IMR-90 (cell line): ENCODE measurements at regions not wholly inside any gene's neighbourhood (a gene's known extent, or its start where the extent isn't known, plus 50 kb on each side); places are given as distances from the start of the nearest gene placed in this dataset.

Experiments used
- ATAC-seq: fragments of 200-7000 bp; cut with Tn5 transposase; 2 replicates; pipeline ENCODE4 v1.9.1; 2020; ENCODE audit warnings: low read depth, mild to moderate bottlenecking, moderate library complexity
- BruUV-seq: library from RNA; stranded (reverse); fragments of 400-500 nt; replicated peaks from 2 replicates; lab custom pipeline; 2021; lab: Mats Ljungman, UMichigan
- CTCF ChIA-PET: fragments of 300-600 bp; formaldehyde crosslinking; extraction: SDS; loops from one replicate; lab custom pipeline; 2021; ENCODE audit warnings: antibody characterized with exemption; lab: Yijun Ruan, JAX
- POLR2A ChIA-PET: fragments of 300-600 bp; sonication (Branson Sonifier 250); formaldehyde crosslinking; loops from one replicate; lab custom pipeline; 2022; ENCODE audit warnings: antibody characterized with exemption; ENCODE audit not compliant: unreplicated experiment; lab: Charles Lee
- DNase-seq: peaks from one replicate; pipeline ENCODE4 v3.0.0; 2013
- H2AFZ ChIP-seq: replicated peaks from 2 replicates; pipeline ENCODE3; 2013; ENCODE audit warnings: low read length, mild to moderate bottlenecking; ENCODE audit not compliant: poor library complexity
- H2AK5ac ChIP-seq: 2 replicates; pipeline ENCODE4 v1.6.1; 2013; ENCODE audit warnings: low read depth, low read length, inconsistent platforms
- H2AK9ac ChIP-seq: replicated peaks from 2 replicates; pipeline ENCODE3; 2013; ENCODE audit warnings: mild to moderate bottlenecking, low read depth, low read length, moderate library complexity; ENCODE audit not compliant: poor library complexity
- H2BK120ac ChIP-seq: 2 replicates; pipeline ENCODE4 v1.6.1; 2013; ENCODE audit warnings: low read depth, low read length, inconsistent platforms
- H2BK15ac ChIP-seq: 3 replicates; pipeline ENCODE4 v1.6.1; 2013; ENCODE audit warnings: low read depth, low read length, inconsistent platforms
- H2BK20ac ChIP-seq: 2 replicates; pipeline ENCODE4 v1.6.1; 2013; ENCODE audit warnings: low read depth, mild to moderate bottlenecking, inconsistent platforms, low read length, moderate library complexity
- H2BK5ac ChIP-seq: 2 replicates; pipeline ENCODE4 v1.6.1; 2013; ENCODE audit warnings: mild to moderate bottlenecking, low read depth, low read length, inconsistent platforms; ENCODE audit not compliant: poor library complexity, severe bottlenecking
- H3K14ac ChIP-seq: replicated peaks from 2 replicates; pipeline ENCODE4 v1.6.1; 2013; ENCODE audit warnings: low read depth, low read length, inconsistent platforms
- H3K18ac ChIP-seq: 2 replicates; pipeline ENCODE4 v1.6.1; 2013; ENCODE audit warnings: low read depth, low read length, control low read depth
- H3K23ac ChIP-seq: 2 replicates; pipeline ENCODE4 v1.6.1; 2013; ENCODE audit warnings: low read depth, low read length, inconsistent platforms
- H3K27ac ChIP-seq: 2 replicates; pipeline ENCODE4 v1.5.1; 2013; ENCODE audit warnings: mild to moderate bottlenecking, control low read depth, low read length; ENCODE audit not compliant: insufficient read depth
- H3K27me3 ChIP-seq: 2 replicates; pipeline ENCODE4 v1.6.1; 2013; ENCODE audit warnings: low read length; ENCODE audit not compliant: control insufficient read depth, insufficient read depth
- H3K36me3 ChIP-seq: 2 replicates; pipeline ENCODE4 v1.6.1; 2013; ENCODE audit warnings: low read length, mixed read lengths; ENCODE audit not compliant: control insufficient read depth, insufficient read depth
- H3K4ac ChIP-seq: 2 replicates; pipeline ENCODE4 v1.6.1; 2013; ENCODE audit warnings: low read depth, low read length, inconsistent platforms
- H3K4me1 ChIP-seq: 2 replicates; pipeline ENCODE4 v1.6.1; 2013; ENCODE audit warnings: low read length, mixed read lengths; ENCODE audit not compliant: control insufficient read depth, insufficient read depth
- H3K4me2 ChIP-seq: 2 replicates; pipeline ENCODE4 v1.6.1; 2013; ENCODE audit warnings: low read depth, mild to moderate bottlenecking, control low read depth, low read length, moderate library complexity
- H3K4me3 ChIP-seq: 2 replicates; pipeline ENCODE4 v1.5.1; 2013; ENCODE audit warnings: low read depth, mild to moderate bottlenecking, control low read depth, low read length, moderate library complexity; ENCODE audit not compliant: insufficient read depth
- H3K56ac ChIP-seq: 2 replicates; pipeline ENCODE4 v1.6.1; 2013; ENCODE audit warnings: low read length, inconsistent platforms; ENCODE audit not compliant: insufficient read depth; ENCODE audit errors: extremely low read depth
- H3K79me1 ChIP-seq, 2 experiments: 2 replicates each; pipeline ENCODE4 v1.6.1; 2013; ENCODE audit warnings: low read length in 2 of 2, inconsistent platforms in 1 of 2, low read depth in 1 of 2
- H3K9ac ChIP-seq: 2 replicates; pipeline ENCODE4 v1.6.1; 2013; ENCODE audit warnings: low read depth, low read length, control low read depth
- H3K9me1 ChIP-seq: 2 replicates; pipeline ENCODE4 v1.6.1; 2013; ENCODE audit warnings: low read length, inconsistent platforms; ENCODE audit not compliant: insufficient read depth
- H3K9me3 ChIP-seq: 2 replicates; pipeline ENCODE4 v1.6.1; 2013; ENCODE audit warnings: low read length; ENCODE audit not compliant: control insufficient read depth, insufficient read depth
- H4K20me1 ChIP-seq: 2 replicates; pipeline ENCODE4 v1.6.1; 2013; ENCODE audit warnings: low read length, inconsistent platforms; ENCODE audit not compliant: insufficient read depth
- H4K5ac ChIP-seq: 2 replicates; pipeline ENCODE4 v1.6.1; 2013; ENCODE audit warnings: mild to moderate bottlenecking, low read depth, low read length, control low read depth
- H4K8ac ChIP-seq, 2 experiments: 2 replicates each; pipeline ENCODE4 v1.6.1; 2013; ENCODE audit warnings: low read depth in 2 of 2, low read length in 2 of 2, control low read depth in 1 of 2, inconsistent platforms in 1 of 2
- H4K91ac ChIP-seq: 2 replicates; pipeline ENCODE4 v1.6.1; 2013; ENCODE audit warnings: low read depth, low read length, inconsistent platforms; ENCODE audit not compliant: insufficient read depth
- BHLHE40 ChIP-seq: fragments of 150-350 bp; IDR thresholded peaks from 2 replicates; pipeline ENCODE4 v1.6.1; 2016; ENCODE audit warnings: mild to moderate bottlenecking, low read depth, low read length
- CEBPB ChIP-seq: IDR thresholded peaks from 2 replicates; pipeline ENCODE4 v1.6.1; 2012; ENCODE audit warnings: low read depth, low read length, improper control_type of control experiment
- CHD1 ChIP-seq: IDR thresholded peaks from 2 replicates; pipeline ENCODE4 v1.6.1; 2012; ENCODE audit warnings: low read depth, low read length, improper control_type of control experiment
- CTCF ChIP-seq: conservative IDR thresholded peaks from 2 replicates; pipeline ENCODE4 v1.5.1; 2012; ENCODE audit warnings: mild to moderate bottlenecking, low read depth, low read length, improper control_type of control experiment
- FOS ChIP-seq: fragments of 150-350 bp; IDR thresholded peaks from 2 replicates; pipeline ENCODE4 v1.6.1; 2016; ENCODE audit warnings: low read depth, low read length
- MAFK ChIP-seq: IDR thresholded peaks from 2 replicates; pipeline ENCODE4 v1.6.1; 2012; ENCODE audit warnings: low read depth, low read length, improper control_type of control experiment
- MAZ ChIP-seq: IDR thresholded peaks from 2 replicates; pipeline ENCODE4 v1.6.1; 2012; ENCODE audit warnings: low read depth, mild to moderate bottlenecking, low read length, improper control_type of control experiment, moderate library complexity, borderline replicate concordance
- MXI1 ChIP-seq: IDR thresholded peaks from 2 replicates; pipeline ENCODE4 v1.6.1; 2012; ENCODE audit warnings: low read depth, mild to moderate bottlenecking, low read length, moderate library complexity, borderline replicate concordance
- NFE2L2 ChIP-seq: fragments of 150-350 bp; IDR thresholded peaks from 2 replicates; pipeline ENCODE4 v1.6.1; 2016; ENCODE audit warnings: low read depth, mild to moderate bottlenecking, low read length
- POLR2A ChIP-seq: IDR thresholded peaks from 2 replicates; pipeline ENCODE4 v1.6.1; 2012; ENCODE audit warnings: mild to moderate bottlenecking, low read depth, low read length
- RAD21 ChIP-seq: IDR thresholded peaks from 2 replicates; pipeline ENCODE4 v1.6.1; 2012; ENCODE audit warnings: low read length, improper control_type of control experiment
- RCOR1 ChIP-seq: IDR thresholded peaks from 2 replicates; pipeline ENCODE4 v1.6.1; 2012; ENCODE audit warnings: mild to moderate bottlenecking, low read length, improper control_type of control experiment; ENCODE audit not compliant: insufficient replicate concordance
- RFX5 ChIP-seq: IDR thresholded peaks from 2 replicates; pipeline ENCODE4 v1.8.0; 2012; ENCODE audit warnings: low read depth, mild to moderate bottlenecking, low read length, moderate library complexity
- SMC3 ChIP-seq: fragments of 150-350 bp; IDR thresholded peaks from 2 replicates; pipeline ENCODE4 v1.6.1; 2016; ENCODE audit warnings: low read depth, mild to moderate bottlenecking, antibody characterized with exemption, low read length, moderate library complexity
- WGBS, 2 experiments: methylation state at CpG; one replicate each; pipeline versions ENCODE4 v1.1.5 to v1.1.7; 2013; ENCODE audit warnings: missing lambda C conversion rate in 2 of 2; ENCODE audit not compliant: insufficient read length in 1 of 2; ENCODE audit errors: extremely low coverage in 2 of 2; 5-methylcytosine and 5-hydroxymethylcytosine counted together
- dilution Hi-C: fragments of 300-500 bp; cut with HindIII; formaldehyde crosslinking; loops from one replicate; pipeline ENCODE4 v1.14.3; 2018; ENCODE audit warnings: low sequenced_read_pairs; ENCODE audit not compliant: unreplicated experiment
- in situ Hi-C: fragments of 300-500 bp; cut with MboI; formaldehyde crosslinking; loops from 3 replicates; pipeline ENCODE4 v1.14.3; 2019; ENCODE audit warnings: low sequenced_read_pairs, inconsistent platforms, mixed read lengths
- intact Hi-C: fragments of 100-400 bp; cut with micrococcal nuclease; formaldehyde crosslinking; loops from 2 replicates; pipeline ENCODE4 v1.10.0; 2022
- TF ChIP-seq, protein P1 (sequence below): fragments of 150-350 bp; IDR thresholded peaks from 2 replicates; pipeline ENCODE4 v1.6.1; 2016; ENCODE audit warnings: low read depth, mild to moderate bottlenecking, low read length, moderate library complexity, borderline replicate concordance
- TF ChIP-seq, protein P2 (sequence below): fragments of 150-350 bp; IDR thresholded peaks from 2 replicates; pipeline ENCODE4 v1.6.1; 2017; ENCODE audit warnings: mild to moderate bottlenecking, antibody characterized with exemption, low read length, low read depth

DNA sequence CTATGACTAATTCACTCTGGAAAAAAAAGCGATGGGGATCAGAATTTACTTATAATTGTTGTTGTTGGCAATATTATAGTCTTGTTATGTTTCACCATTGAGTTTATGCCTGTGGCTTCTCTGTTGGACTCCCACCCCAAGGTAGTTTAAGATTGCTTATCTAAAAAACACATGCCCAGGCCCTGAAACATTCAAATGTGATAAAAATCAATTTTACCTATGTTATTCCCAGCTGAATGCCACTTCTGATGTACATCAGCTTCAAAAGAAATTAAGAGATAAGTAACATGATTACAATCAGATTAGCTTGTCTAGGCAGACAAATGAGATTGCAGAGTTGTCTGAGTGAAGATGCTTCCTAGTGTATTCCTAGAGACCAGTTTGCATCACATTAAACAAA lies 484.7 kb downstream of the PCDH7 start:
- no peak overlapping the region for H3K18ac ChIP-seq
- H3K4me1 ChIP-seq = no peaks in the 10 kb centered on the region
- H3K14ac ChIP-seq = no peak overlapping the region
- dilution Hi-C loops (no loop called here), intact Hi-C loops (no loop called here), in situ Hi-C loops (no loop called here)
- H3K56ac ChIP-seq = no peak overlapping the region
- H2BK5ac ChIP-seq = no peak overlapping the region
- no peak overlapping the region for H2BK15ac ChIP-seq
- H4K8ac ChIP-seq = no peak overlapping the region
- no peak overlapping the region for H2AK9ac ChIP-seq
- no peaks in the 10 kb centered on the region for H3K36me3 ChIP-seq
- H3K27ac ChIP-seq = no peak overlapping the region
- no peak overlapping the region for H3K23ac ChIP-seq
- no CpG with 5 or more reads among the region's 1 CpG for WGBS, 2 experiments
- CTCF ChIA-PET = no interaction called here
- no peaks in the 10 kb centered on the region for H3K27me3 ChIP-seq
- no peak for ATAC-seq
- no peak overlapping the region for H4K5ac ChIP-seq
- no peak overlapping the region for H4K91ac ChIP-seq
- H3K4me2 ChIP-seq = no peak overlapping the region
- POLR2A ChIA-PET = no interaction called here
- H3K79me1 ChIP-seq = no peaks in the 10 kb centered on the region
- no peak overlapping the region for H2AFZ ChIP-seq
- no peak overlapping the region for H2AK5ac ChIP-seq
- no peak overlapping the region for H3K4me3 ChIP-seq
- H2BK120ac ChIP-seq = no peak overlapping the region
- no peak overlapping the region for H3K4ac ChIP-seq
- H3K9ac ChIP-seq = no peak overlapping the region
- no peak overlapping the region for H2BK20ac ChIP-seq
- H4K20me1 ChIP-seq = no peaks in the 10 kb centered on the region
- H3K9me1 ChIP-seq = no peaks in the 10 kb centered on the region
- TF ChIP-seq NFE2L2 (no peak), MXI1 (no peak), POLR2A (no peak), RAD21 (no peak), BHLHE40 (no peak), MAFK (no peak), RCOR1 (no peak), CHD1 (no peak), FOS (no peak), RFX5 (no peak), CTCF (no peak), MAZ (no peak), SMC3 (no peak), CEBPB (no peak)
- TF ChIP-seq, protein P1, sequence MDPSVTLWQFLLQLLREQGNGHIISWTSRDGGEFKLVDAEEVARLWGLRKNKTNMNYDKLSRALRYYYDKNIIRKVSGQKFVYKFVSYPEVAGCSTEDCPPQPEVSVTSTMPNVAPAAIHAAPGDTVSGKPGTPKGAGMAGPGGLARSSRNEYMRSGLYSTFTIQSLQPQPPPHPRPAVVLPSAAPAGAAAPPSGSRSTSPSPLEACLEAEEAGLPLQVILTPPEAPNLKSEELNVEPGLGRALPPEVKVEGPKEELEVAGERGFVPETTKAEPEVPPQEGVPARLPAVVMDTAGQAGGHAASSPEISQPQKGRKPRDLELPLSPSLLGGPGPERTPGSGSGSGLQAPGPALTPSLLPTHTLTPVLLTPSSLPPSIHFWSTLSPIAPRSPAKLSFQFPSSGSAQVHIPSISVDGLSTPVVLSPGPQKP = no peak
- TF ChIP-seq, protein P2, sequence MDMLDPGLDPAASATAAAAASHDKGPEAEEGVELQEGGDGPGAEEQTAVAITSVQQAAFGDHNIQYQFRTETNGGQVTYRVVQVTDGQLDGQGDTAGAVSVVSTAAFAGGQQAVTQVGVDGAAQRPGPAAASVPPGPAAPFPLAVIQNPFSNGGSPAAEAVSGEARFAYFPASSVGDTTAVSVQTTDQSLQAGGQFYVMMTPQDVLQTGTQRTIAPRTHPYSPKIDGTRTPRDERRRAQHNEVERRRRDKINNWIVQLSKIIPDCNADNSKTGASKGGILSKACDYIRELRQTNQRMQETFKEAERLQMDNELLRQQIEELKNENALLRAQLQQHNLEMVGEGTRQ = no peak
- no TSS peak for BruUV-seq
- no peak for DNase-seq
- no peaks in the 10 kb centered on the region for H3K9me3 ChIP-seq
